ENCODE measurements at regions not wholly inside any gene's neighbourhood (a gene's known extent, or its start where the extent isn't known, plus 50 kb on each side); places are given as distances from the start of the nearest gene placed in this dataset.

DNA sequence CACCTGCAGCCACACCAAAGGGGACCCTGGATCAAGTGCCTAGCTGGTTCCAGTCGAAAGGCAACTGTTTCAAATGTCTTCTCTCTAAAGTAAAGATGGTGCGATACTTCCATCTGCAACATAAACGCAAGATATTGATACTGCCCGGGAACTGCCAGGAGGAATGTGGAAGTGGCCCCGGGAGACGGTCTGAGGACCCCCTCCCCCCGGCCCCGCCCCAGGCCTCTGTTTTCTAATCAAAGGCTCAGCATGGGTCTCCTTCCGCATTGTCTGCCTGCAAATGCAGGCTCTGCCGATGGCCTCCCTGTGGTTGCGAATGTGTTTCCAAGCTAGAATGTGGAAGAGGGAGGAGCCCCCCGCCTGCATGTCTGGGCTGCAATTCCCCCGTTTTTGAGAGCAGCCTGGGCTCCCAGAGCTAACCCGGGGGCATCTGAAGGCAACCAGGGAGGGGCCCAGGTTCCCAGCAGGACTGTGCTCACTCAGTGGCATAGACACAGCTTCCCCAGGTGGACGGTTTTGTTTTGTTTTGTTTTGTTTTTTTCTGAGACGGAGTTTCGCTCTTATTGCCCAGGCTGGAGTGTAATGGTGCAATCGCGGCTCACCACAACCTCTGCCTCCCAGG, 223.9 kb upstream of the PPP2R2D start:
- DNase-seq: no peak

- no peak for DNase-seq
These were observed 223.1 kb upstream of the PPP2R2D start for GRCh38 chr10:131677671-131678070.

GRCh38 chr10:131678171-131678570, 222.6 kb upstream of the PPP2R2D start:
- DNase-seq: no peak

DNA sequence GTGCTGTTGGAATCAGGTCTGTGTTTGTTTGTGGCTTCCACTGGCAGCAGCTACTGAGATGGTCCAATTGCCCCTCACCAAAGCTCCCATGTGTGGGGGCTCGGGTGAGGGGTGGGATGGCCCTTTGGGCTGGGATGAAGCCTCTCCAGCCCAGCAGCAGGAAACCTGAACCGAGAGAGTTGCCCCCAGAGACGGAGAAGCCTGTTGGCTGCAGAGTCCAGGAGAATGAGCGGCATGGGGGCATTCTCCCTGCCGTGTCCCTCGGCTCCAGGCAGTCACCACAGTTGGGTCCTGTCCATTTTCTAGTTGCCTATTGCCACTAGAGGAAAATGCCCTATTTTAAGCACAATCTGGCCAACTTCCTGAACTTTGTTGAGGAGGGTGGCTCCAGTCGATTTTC, 222.2 kb upstream of the PPP2R2D start:
- no peak for DNase-seq

GRCh38 chr10:131679926-131680325, 220.9 kb upstream of the PPP2R2D start:
- no peak for DNase-seq

DNA sequence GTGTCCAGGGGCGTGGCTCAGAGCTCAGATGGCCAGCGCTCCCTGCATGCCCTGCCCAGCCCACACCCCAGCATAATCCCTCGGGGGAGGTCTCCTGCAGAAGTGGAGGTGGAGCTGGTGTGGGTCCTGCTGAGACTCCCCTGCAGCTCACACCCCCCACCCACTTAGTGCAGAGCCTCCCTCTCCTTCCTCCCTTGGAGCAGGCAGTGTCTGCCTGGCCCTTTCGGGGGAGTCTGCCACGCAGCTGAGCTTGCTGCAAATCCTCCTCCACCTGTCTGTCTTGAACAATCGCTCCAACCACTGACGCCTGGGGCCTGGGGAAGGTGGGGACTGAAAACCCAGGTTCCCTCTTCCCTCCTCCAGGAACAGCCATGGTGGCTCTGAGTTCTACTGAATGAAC, 219.7 kb upstream of the PPP2R2D start:
- no peak for DNase-seq

- DNase-seq: no peak
These were observed 219.2 kb upstream of the PPP2R2D start for GRCh38 chr10:131681656-131682055.

GRCh38 chr10:131682271-131682962, 218.4 kb upstream of the PPP2R2D start:
- DNase-seq: no peak

GRCh38 chr10:131683281-131683861, 217.4 kb upstream of the PPP2R2D start:
- no peak for DNase-seq

DNA sequence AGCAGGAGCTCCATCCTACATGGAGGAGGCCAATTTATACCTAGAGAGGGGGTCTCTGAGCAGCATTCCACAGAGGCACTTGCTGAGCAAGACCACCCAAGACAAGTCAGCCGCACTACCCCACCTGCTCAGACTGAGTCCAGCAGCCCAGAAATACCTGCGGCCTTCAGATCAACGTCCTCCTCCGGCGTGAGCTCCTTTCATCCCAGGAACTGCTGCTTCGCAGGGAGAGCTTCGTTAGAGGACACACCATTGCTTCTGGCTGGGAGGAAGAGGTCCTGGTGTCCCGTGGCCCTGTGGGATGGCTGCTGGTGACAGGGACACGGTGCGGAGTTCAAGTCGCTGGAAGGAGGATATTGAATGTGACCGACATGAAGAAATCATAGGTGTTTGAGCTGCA, 216.9 kb upstream of the PPP2R2D start:
- DNase-seq: no peak

DNA sequence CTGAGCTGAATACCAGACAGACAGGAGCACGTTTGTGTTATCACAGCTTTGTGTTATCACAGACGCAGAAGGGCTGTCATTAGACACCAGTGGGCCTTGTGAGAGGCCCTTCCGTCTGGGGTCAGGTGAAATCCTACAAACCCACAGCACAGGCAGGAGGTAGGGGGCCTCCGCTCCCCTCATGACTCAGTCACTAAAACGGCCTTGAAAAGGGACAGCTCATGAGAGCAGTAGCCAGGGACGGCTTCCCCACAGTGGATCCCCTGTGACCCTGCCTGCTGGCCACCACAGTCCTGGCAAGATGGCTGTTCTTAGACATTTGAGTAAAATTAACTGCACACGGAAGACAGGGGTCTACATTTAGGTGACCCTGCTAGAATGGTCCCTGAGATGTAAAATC, 215.8 kb upstream of the PPP2R2D start:
- DNase-seq: no peak

DNA sequence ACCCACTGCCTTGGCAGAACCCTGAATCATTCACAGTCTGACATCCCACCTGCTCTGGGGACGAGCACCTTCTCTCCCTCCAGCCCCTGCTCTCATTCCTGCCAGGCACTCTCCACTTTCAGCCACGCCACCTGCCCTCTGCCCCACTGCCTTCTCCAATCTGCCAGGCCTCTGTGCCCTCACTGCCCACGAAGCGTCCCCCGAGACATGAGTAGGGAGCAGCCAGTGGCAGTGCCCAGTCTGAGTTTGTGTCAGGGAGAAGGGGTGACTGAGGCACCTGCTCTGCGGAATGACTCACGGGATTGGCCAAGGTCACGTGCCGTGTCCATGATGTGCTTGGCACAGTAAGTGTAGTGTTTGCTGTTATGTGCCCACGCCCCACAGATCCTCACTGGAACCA, 215.2 kb upstream of the PPP2R2D start:
- no peak for DNase-seq

GRCh38 chr10:131686781-131687420, 213.9 kb upstream of the PPP2R2D start:
- DNase-seq: no peak

- DNase-seq: no peak
These were observed 212.5 kb upstream of the PPP2R2D start for GRCh38 chr10:131688304-131688703.

DNA sequence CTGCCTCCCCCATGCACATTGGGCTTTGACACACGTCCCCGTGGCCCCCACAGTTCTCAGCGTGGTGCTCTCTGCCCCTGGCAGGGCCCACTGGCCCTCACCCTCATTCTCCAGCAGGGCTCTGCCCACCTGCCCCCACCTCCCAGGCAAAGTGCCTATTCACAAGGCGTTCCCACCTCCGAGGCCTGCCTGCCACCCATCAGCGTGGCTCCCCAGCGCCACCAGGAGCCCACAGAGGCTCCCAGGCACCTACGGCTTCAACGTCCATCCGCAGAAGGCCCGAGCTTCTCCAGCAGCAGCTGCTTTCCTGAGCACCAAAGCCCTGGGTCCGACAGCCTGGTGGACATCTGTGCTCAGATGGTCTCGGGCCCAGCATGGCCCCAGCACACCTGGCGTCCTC, 211.8 kb upstream of the PPP2R2D start:
- DNase-seq: no peak

GRCh38 chr10:131689486-131689885, 211.3 kb upstream of the PPP2R2D start:
- no peak for DNase-seq

- DNase-seq: no peak
These were observed 210.7 kb upstream of the PPP2R2D start for GRCh38 chr10:131689954-131690757.

DNA sequence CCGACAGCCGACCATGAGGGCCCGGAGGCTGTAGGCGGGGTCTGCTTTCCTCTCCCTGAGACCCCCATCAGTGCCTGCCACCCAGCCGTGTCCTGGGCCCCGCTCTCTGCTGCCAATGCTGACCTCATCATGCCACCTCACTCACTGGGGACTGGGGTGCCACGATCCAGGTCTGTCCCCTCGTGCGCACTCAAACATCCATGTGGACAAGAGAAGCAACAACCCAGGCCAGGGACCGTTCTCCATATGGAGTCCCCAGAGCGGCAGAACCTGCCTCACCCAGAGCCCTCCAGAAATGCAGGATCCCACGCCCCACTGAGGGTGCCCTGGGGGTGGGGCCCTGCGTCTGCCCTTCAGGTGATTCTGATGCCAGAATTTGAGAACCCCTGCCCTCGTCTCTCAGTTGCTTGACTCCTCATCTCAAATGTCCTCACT, 210.0 kb upstream of the PPP2R2D start:
- DNase-seq: no peak

GRCh38 chr10:131691481-131692090, 209.2 kb upstream of the PPP2R2D start:
- no peak for DNase-seq

DNA sequence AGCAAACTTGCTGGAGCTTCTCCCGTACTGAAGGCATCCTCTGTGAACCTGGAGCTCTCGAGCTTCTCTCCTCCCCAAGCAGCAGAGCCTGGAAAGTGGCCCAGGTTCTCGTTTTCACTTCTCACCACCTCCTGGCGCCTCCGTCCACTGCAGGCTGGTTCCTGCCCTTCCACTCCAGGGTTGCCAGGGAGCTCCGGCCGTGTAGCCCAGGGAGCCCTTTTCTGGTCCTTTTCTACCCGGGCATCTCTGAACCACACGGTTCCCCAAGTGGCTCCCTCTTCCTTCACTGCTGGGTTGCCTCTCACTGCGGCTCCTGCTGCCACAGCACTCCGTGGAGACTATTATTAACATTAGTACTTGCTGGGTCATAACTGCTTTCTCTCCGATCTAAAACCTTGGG, 208.6 kb upstream of the PPP2R2D start:
- no peak for DNase-seq

DNA sequence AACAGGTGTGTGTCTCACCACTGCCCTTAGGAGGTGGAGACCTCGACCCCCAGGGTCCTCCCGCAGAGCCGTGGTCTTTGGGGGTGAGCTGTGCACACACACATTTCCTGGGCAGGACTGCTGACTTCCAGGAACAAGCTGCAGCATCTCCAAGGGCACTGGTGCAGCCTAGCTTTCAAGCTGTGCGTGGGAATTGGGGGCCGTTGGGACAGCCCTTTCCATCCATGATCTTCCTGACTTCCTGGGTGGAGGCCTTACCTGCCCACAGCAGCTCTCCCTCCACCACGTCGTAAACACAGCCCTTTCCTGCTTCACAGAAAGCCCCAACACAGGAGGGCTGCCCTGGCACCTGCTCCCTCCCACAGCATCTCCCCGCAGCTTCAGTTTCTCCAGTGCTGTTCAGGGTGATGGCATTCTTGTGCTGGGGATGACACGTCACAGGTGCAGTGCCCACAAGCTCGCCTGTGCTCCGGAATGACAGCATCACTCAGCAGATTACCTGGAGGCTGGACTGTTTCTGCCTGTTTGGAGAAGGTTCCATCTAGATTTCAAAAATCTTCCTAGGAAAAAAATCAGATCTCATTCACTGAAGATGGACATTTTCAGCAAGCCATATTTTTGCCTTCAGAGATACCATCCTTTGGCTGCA, 208.0 kb upstream of the PPP2R2D start:
- no peak for DNase-seq

- DNase-seq: no peak
These were observed 207.0 kb upstream of the PPP2R2D start for GRCh38 chr10:131693766-131694165.
